Right lobe of liver (tissue), 6 donors: ENCODE measurements at regions not wholly inside any gene's neighbourhood (a gene's known extent, or its start where the extent isn't known, plus 50 kb on each side); places are given as distances from the start of the nearest gene placed in this dataset.
"Not testable (repeated sequence)": the region's sequence is repeated elsewhere in the genome, so short reads cannot be mapped to it uniquely, and the experiment has no call there.

Experiments used
- ATAC-seq, 4 donors: fragments of 200-7000 bp; cut with Tn5 transposase; one replicate each; pipeline ENCODE4 v1.9.1; 2020; ENCODE audit warnings: mild to moderate bottlenecking in 4 of 4, moderate library complexity in 4 of 4
- DNase-seq, 3 donors: peaks; one replicate each; pipeline ENCODE4 v3.0.0-alpha.2; 2020
- H3K27ac ChIP-seq, 3 donors: fragments of 200-600 bp; one replicate each; pipeline ENCODE4 v1.8.0; 2022
- H3K27me3 ChIP-seq, 2 donors: fragments of 200-600 bp; one replicate each; pipeline ENCODE4 v1.8.0; 2022
- H3K36me3 ChIP-seq, 4 donors: fragments of 200-600 bp; sonication (generic) in 1 of 4; one replicate each; pipeline versions ENCODE4 v1.5.1 to v1.8.0; 2017 to 2022; ENCODE audit warnings: control low read depth in 1 of 4
- H3K4me1 ChIP-seq, 4 donors: fragments of 200-600 bp; sonication (generic) in 1 of 4; one replicate each; pipeline versions ENCODE4 v1.5.1 to v1.8.0; 2017 to 2022; ENCODE audit warnings: control low read depth in 1 of 4
- H3K4me3 ChIP-seq, 3 donors: fragments of 200-600 bp; one replicate each; pipeline ENCODE4 v1.8.0; 2022
- H3K9me3 ChIP-seq, 4 donors: fragments of 200-600 bp; sonication (generic) in 1 of 4; one replicate each; pipeline versions ENCODE4 v1.5.1 to v1.8.0; 2017 to 2022; ENCODE audit warnings: control low read depth in 1 of 4
- POLR2A ChIP-seq: fragments of 450-650 bp; IDR thresholded peaks from one replicate; pipeline ENCODE4 v1.6.1; 2017; ENCODE audit warnings: antibody characterized with exemption, mild to moderate bottlenecking
- WGBS: methylation state at CpG from one replicate; pipeline ENCODE4 v1.1.6; 2018; ENCODE audit warnings: low coverage, low lambda C conversion rate; ENCODE audit not compliant: insufficient coverage; ENCODE audit errors: missing lambda C conversion rate; 5-methylcytosine and 5-hydroxymethylcytosine counted together
- intact Hi-C, 2 donors: fragments of 100-400 bp; cut with DNase I; formaldehyde crosslinking; loops; one replicate each; pipeline versions ENCODE4 v1.11.2 to v1.14.1; 2022
- TF ChIP-seq, protein P1 (sequence below), 4 donors: fragments of 200-600 bp in 3 of 4; fragments of 450-650 bp in 1 of 4; IDR thresholded peaks; one replicate each; pipeline versions ENCODE4 v1.5.1 to v1.8.0; 2016 to 2022; ENCODE audit warnings: antibody characterized with exemption in 4 of 4, mild to moderate bottlenecking in 2 of 4
- donor health status: DM: no; HTN: yes; CAD: no.
- donor health status: DM: no; HTN: no; CAD: no.
- donor health status: DM: no; HTN: no; CAD: no.
- donor health status: DM: no; HTN: yes; CAD: no.
- donor health status: DM: no; HTN: yes; CAD: no.

DNA sequence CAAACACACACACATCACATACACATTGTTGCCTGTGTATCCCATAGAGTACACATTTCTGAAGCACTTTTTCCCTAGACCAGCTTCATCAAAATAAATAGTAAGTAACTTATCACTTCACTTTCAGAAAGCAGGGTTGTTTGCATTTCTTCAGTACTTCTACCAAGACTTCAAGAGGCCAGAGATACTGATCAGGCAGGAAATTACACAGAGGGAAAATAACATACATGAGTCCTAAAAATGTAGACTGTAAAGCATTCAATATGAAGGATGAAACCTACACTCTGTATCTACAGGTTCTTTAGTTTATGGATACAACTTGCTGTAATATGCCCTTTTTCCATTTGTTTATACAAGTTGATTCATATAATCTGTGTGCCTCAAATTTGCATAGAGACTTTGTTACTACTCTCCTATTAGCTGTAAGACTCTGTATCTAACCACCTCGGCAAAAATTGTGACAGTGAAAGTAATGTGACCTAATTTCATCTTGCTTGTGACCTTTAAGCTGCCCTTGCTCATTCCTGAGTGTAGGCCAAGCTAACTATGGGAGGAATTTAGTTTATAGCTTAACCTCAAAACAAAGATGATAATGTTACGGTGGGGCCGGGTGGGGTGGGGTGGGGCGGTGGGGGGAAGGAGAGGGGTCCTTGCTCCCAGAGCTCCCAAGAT, 228.9 kb upstream of the SPOPL start:
- Histone ChIP-seq H3K4me1 (peaks cover 0 to 27% (median 9%) of the 10 kb centered on the region in 4 donors), H3K27me3 (no peaks in the 10 kb centered on the region), H3K4me3 (no peak overlapping the region), H3K36me3 (no peaks in the 10 kb centered on the region), H3K9me3 (no peaks in the 10 kb centered on the region), H3K27ac (no peak overlapping the region)
- TF ChIP-seq, protein P1, sequence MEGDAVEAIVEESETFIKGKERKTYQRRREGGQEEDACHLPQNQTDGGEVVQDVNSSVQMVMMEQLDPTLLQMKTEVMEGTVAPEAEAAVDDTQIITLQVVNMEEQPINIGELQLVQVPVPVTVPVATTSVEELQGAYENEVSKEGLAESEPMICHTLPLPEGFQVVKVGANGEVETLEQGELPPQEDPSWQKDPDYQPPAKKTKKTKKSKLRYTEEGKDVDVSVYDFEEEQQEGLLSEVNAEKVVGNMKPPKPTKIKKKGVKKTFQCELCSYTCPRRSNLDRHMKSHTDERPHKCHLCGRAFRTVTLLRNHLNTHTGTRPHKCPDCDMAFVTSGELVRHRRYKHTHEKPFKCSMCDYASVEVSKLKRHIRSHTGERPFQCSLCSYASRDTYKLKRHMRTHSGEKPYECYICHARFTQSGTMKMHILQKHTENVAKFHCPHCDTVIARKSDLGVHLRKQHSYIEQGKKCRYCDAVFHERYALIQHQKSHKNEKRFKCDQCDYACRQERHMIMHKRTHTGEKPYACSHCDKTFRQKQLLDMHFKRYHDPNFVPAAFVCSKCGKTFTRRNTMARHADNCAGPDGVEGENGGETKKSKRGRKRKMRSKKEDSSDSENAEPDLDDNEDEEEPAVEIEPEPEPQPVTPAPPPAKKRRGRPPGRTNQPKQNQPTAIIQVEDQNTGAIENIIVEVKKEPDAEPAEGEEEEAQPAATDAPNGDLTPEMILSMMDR (IDR thresholded peaks at IDR 0.05) = no peak
- no peak for TF ChIP-seq POLR2A
- DNase-seq = no peak
- no peak for ATAC-seq
- 42% methylated on average over 3 of the region's 4 CpGs for WGBS
- intact Hi-C loops = no loop called here

DNA sequence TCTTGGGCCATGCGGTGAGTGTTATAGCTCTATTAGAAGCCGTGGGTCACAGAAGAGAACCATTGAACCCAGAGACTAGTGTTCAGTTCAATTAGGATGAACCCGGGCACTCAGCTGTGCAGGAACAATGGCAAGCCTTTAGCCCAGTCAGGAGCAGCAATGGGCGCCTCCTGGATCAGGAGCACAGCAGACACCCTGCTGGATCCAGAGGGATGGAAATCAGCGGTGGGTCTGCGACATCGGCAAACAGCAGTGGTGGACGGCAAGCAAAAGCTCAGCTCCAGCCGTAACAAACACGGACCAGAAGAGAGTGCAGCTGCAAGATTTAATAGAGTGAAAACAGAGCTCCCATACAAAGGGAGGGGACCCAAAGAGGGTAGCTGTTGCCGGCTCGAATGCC, 228.3 kb upstream of the SPOPL start:
- DNase-seq, H3K36me3 ChIP-seq, ATAC-seq, H3K9me3 ChIP-seq, H3K4me3 ChIP-seq, intact Hi-C loops, H3K27me3 ChIP-seq, H3K27ac ChIP-seq: not testable (repeated sequence)
- H3K4me1 ChIP-seq = peaks cover 0 to 28% (median 9%) of the 10 kb centered on the region in 4 donors
- WGBS = 100% methylated on average over 2 of the region's 12 CpGs

DNA sequence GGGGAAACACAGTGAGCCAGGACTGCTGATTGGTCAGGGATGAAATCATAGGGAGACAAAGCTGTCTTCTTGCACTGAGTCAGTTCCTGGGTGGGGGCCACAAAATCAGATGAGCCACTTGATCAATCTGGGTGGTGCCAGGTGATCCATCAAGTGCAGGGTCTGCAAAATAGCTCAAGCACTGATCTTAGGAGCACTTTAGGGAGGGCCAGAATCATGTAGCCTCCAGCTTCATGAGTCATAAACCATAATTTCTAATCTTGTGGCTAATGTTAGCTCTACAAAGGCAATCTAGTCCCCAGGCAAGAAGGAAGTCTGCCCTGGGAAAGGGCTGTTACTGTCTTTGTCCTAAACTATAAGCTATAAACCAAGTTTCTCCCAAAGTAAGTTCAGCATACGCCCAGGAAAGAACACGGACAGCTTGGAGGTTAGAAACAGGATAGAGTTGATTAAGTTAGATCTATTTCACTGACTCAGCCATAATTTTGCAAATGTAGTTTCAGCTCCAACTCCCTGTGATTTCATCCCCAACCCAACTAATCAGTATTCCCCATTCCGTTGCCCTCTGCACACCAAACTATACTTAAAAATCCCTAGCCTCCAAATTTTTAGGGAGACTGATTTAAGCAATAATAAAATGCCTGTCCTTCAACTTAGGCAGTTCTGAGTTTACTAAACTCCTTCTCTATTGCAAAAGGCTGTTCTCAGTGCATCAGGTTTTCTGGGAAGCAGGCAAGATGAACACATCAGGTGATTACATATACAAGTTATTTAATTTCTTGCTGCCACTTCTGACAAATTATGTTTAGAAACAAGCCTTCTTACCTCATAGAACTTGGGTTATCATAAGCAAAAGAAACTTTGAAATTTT, 226.9 kb upstream of the SPOPL start:
- H3K27ac ChIP-seq = peak overlapping the region in 2 of 3 donors; percentile 82 to 91
- intact Hi-C loops = no loop called here
- no peak for DNase-seq

DNA sequence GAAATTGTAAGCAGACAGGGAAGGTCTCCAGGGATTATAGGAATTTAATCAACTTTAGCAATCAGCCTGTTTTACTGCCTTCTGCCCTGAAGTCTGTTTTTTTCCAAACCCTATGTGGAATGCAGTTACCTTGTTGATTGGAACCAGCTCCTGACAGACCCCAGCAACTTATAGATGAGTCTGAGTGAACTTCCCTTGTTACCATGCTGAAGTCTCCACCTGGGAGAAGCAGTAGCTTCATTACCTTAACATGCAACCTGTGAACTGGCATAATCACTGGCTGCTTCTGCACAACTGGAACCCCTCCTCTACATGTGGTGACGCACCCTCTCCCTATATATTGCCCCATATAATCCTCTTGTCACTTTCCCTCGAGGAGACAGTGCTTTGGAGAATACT, 226.3 kb upstream of the SPOPL start:
- intact Hi-C loops = no loop called here
- peak; percentile 30 to 56 (median 34) for ATAC-seq
- 53% methylated on average over 2 of the region's 2 CpGs for WGBS
- TF ChIP-seq POLR2A = no peak
- TF ChIP-seq, protein P1 (IDR thresholded peaks at IDR 0.05) = no peak
- H3K4me1 ChIP-seq = peaks cover 0 to 28% (median 9%) of the 10 kb centered on the region in 4 donors
- no peaks in the 10 kb centered on the region for H3K36me3 ChIP-seq
- no peak overlapping the region for H3K4me3 ChIP-seq
- DNase-seq = no peak
- no peaks in the 10 kb centered on the region for H3K9me3 ChIP-seq
- H3K27ac ChIP-seq = peak overlapping the region; percentile 65 to 91 (median 82)
- no peaks in the 10 kb centered on the region for H3K27me3 ChIP-seq

More for the DNA sequence above, 226.9 kb upstream of the SPOPL start:
- WGBS = 28% methylated on average over 3 of the region's 3 CpGs
- ATAC-seq = peak in 3 of 4 donors; percentile 51 to 59 (median 53)
- no peaks in the 10 kb centered on the region for H3K27me3 ChIP-seq
- no peak for TF ChIP-seq POLR2A
- peaks cover 0 to 28% (median 9%) of the 10 kb centered on the region in 4 donors for H3K4me1 ChIP-seq
- no peaks in the 10 kb centered on the region for H3K36me3 ChIP-seq
- H3K9me3 ChIP-seq = no peaks in the 10 kb centered on the region
- H3K4me3 ChIP-seq = no peak overlapping the region

DNA sequence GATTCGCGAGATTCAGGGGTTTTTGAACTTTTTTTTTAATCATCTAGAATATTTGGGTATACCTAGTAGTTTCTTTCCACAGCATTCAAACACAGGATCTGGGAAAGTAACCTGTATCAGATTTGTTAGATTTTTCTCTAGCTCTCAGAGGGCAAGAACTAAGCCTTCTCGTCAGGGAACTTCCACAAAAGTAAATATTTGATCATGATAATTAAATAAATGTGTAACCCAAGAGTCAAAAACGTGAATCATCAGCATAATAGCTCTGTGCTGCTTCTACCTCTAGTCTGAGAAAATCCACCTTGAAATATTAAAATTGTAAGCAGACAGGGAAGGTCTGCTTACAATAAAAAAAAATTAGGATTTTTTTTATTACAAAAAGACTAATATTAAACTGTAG, 225.7 kb upstream of the SPOPL start:
- TF ChIP-seq POLR2A = no peak
- TF ChIP-seq, protein P1 (IDR thresholded peaks at IDR 0.05) = no peak
- no peak for DNase-seq
- intact Hi-C loops = no loop called here
- Histone ChIP-seq H3K4me3 (no peak overlapping the region), H3K4me1 (peaks cover 0 to 28% (median 9%) of the 10 kb centered on the region in 4 donors), H3K27ac (peak overlapping the region; percentile 65 to 91 (median 82)), H3K27me3 (no peaks in the 10 kb centered on the region), H3K9me3 (no peaks in the 10 kb centered on the region), H3K36me3 (no peaks in the 10 kb centered on the region)
- peak; percentile 90 to 93 (median 92) for ATAC-seq
- 25% methylated on average over 4 of the region's 4 CpGs for WGBS
